ENCODE measurements at regions not wholly inside any gene's neighbourhood (a gene's known extent, or its start where the extent isn't known, plus 50 kb on each side); places are given as distances from the start of the nearest gene placed in this dataset.
"Not testable (repeated sequence)": the region's sequence is repeated elsewhere in the genome, so short reads cannot be mapped to it uniquely, and the experiment has no call there.

DNA sequence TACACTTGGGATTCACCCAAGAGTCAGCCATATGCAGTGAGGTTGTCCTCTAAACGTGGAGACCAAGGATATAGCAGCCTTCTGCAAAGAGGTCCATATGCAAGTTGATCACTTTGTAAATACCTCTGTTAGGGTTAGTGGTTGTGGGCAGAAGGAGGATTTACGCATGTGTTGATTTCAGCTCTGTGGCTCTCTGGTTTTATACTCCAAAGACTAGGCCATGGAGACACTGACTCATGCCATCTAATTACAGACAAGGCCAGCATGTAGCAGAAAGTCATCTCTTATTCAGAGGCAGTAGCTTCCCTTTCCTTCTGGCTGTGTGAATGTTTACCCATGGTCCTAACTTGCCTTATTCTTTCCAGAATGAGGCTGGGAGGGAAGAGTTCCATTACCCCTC is 140.9 kb upstream of the GOLGA6L4 start:
- not testable (repeated sequence) for FAIRE-seq; DNase-seq (ENCODE audit: insufficient read length, low spot score)

DNA sequence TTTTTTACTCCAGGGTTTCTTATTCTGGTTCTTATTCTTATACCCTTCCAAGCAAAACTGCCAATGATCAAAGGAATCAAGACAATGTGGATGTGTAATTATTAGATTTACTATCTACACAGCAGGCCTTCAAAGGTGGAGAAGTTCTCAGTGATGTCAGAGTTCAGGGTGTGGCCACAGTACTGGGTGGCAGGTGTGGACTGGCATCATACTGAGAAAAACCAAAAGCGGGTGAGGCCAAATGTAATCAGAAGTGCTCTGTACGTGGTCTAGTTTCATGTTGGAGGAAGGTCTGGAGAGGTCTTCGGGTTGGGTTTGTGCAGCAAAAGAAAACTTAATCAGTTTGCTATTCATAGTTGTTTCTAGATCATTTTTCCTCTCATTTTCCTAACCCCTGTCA is 138.5 kb upstream of the GOLGA6L4 start:
- DNase-seq (ENCODE audit: insufficient read length, low spot score); FAIRE-seq: not testable (repeated sequence)

GRCh38 chr15:84098604-84099003 is 137.0 kb upstream of the GOLGA6L4 start:
- no peak for FAIRE-seq
- no peak for TF ChIP-seq CTCF (IDR thresholded peaks at IDR 0.05; ENCODE audit: insufficient read depth, missing control alignments)
- no peak for DNase-seq (ENCODE audit: insufficient read length, low spot score)

GRCh38 chr15:84099181-84099580 is 136.4 kb upstream of the GOLGA6L4 start:
- FAIRE-seq, result no peak

GRCh38 chr15:84103345-84103744 is 132.2 kb upstream of the GOLGA6L4 start:
- FAIRE-seq, result no peak
- DNase-seq (ENCODE audit: insufficient read length, low spot score), result no peak
- no peak for TF ChIP-seq CTCF (IDR thresholded peaks at IDR 0.05; ENCODE audit: insufficient read depth, missing control alignments)

More at GRCh38 chr15:84099181-84099580, 136.4 kb upstream of the GOLGA6L4 start:
- TF ChIP-seq CTCF (IDR thresholded peaks at IDR 0.05; ENCODE audit: insufficient read depth, missing control alignments), result no peak
- DNase-seq (ENCODE audit: insufficient read length, low spot score), result no peak

GRCh38 chr15:84104853-84105252 is 130.7 kb upstream of the GOLGA6L4 start:
- DNase-seq (ENCODE audit: insufficient read length, low spot score) (no peak), FAIRE-seq (no peak)
- TF ChIP-seq CTCF (IDR thresholded peaks at IDR 0.05; ENCODE audit: insufficient read depth, missing control alignments), result no peak

GRCh38 chr15:84108728-84109127 is 126.8 kb upstream of the GOLGA6L4 start:
- no peak for DNase-seq (ENCODE audit: insufficient read length, low spot score)
- no peak for TF ChIP-seq CTCF (IDR thresholded peaks at IDR 0.05; ENCODE audit: insufficient read depth, missing control alignments)
- FAIRE-seq, result no peak

- FAIRE-seq, result no peak
- no peak for DNase-seq (ENCODE audit: insufficient read length, low spot score)
- TF ChIP-seq CTCF (IDR thresholded peaks at IDR 0.05; ENCODE audit: insufficient read depth, missing control alignments), result no peak
Measured at GRCh38 chr15:84111575-84111974, 124.0 kb upstream of the GOLGA6L4 start.

All from D721Med (cell line).